HG03175 (cell line): ENCODE measurements at regions not wholly inside any gene's neighbourhood (a gene's known extent, or its start where the extent isn't known, plus 50 kb on each side); places are given as distances from the start of the nearest gene placed in this dataset.
A peak's percentile ranks its signal among the peaks of the same experiment; 100 is the strongest.
"Not testable (repeated sequence)": the region's sequence is repeated elsewhere in the genome, so short reads cannot be mapped to it uniquely, and the experiment has no call there.

ENCODE experiments used
- ATAC-seq: cut with Tn5 transposase; IDR thresholded peaks from one replicate; pipeline ENCODE4 v1.9.1; 2021; ENCODE audit warnings: mild to moderate bottlenecking, moderate library complexity; ENCODE audit not compliant: unreplicated experiment

- no peak for ATAC-seq
Observed at GRCh38 chr10:28188526-28188925, 114.3 kb downstream of the MPP7 start.

- ATAC-seq = no peak
Observed at GRCh38 chr10:28186887-28187578, 115.8 kb downstream of the MPP7 start.

- no peak for ATAC-seq
Observed at GRCh38 chr10:28186461-28186860, 116.4 kb downstream of the MPP7 start.

GRCh38 chr10:28184810-28185209 is 118.1 kb downstream of the MPP7 start:
- ATAC-seq = no peak

GRCh38 chr10:28181478-28182096 is 121.3 kb downstream of the MPP7 start:
- ATAC-seq = no peak

- no peak for ATAC-seq
Observed at GRCh38 chr10:28180654-28181053, 122.2 kb downstream of the MPP7 start.

GRCh38 chr10:28179743-28180099 is 123.1 kb downstream of the MPP7 start:
- ATAC-seq = no peak

- peak; percentile 73 for ATAC-seq
Observed at GRCh38 chr10:28179006-28179742, 123.7 kb downstream of the MPP7 start.

GRCh38 chr10:28177944-28178637 is 124.8 kb downstream of the MPP7 start:
- peak; percentile 59 for ATAC-seq

- not testable (repeated sequence) for ATAC-seq
Observed at GRCh38 chr10:28176498-28176897, 126.4 kb downstream of the MPP7 start.

- no peak for ATAC-seq
Observed at GRCh38 chr10:28172223-28172610, 130.6 kb downstream of the MPP7 start.

- ATAC-seq = no peak
Observed at GRCh38 chr10:28171468-28172222, 131.2 kb downstream of the MPP7 start.

GRCh38 chr10:28169525-28169924 is 133.3 kb downstream of the MPP7 start:
- peak; percentile 96 for ATAC-seq

GRCh38 chr10:28160866-28161405 is 141.9 kb downstream of the MPP7 start:
- ATAC-seq = no peak

- ATAC-seq = no peak
Observed at GRCh38 chr10:28157379-28157778, 145.5 kb downstream of the MPP7 start.

- ATAC-seq = no peak
Observed at GRCh38 chr10:28155726-28156125, 147.1 kb downstream of the MPP7 start.

GRCh38 chr10:28151636-28152035 is 151.2 kb downstream of the MPP7 start:
- no peak for ATAC-seq

GRCh38 chr10:28149746-28150145 is 150.9 kb upstream of the ODAD2 start:
- no peak for ATAC-seq

GRCh38 chr10:28147706-28148105 is 148.8 kb upstream of the ODAD2 start:
- no peak for ATAC-seq

- ATAC-seq = no peak
Observed at GRCh38 chr10:28139138-28139537, 140.3 kb upstream of the ODAD2 start.
